ENCODE measurements at regions not wholly inside any gene's neighbourhood (a gene's known extent, or its start where the extent isn't known, plus 50 kb on each side); places are given as distances from the start of the nearest gene placed in this dataset.
A peak's percentile ranks its signal among the peaks of the same experiment; 100 is the strongest.

GRCh38 chr4:92136434-92136833, 167.3 kb upstream of the GRID2 start:
- 86 to 93% (median 91%) methylated on average over 3 of the region's 3 CpGs for WGBS, 4 donors
- no peak for TF ChIP-seq CTCF (IDR thresholded peaks at IDR 0.05)
- no peak for TF ChIP-seq POLR2A (IDR thresholded peaks at IDR 0.05)
- no peak overlapping the region for H3K4me3 ChIP-seq
- ATAC-seq (no peak), DNase-seq (no peak)
- no peak overlapping the region for H3K27ac ChIP-seq
- H3K36me3 ChIP-seq = no peaks in the 10 kb centered on the region
- peaks cover 0 to 40% (median 10%) of the 10 kb centered on the region in 12 donors for H3K9me3 ChIP-seq
- H3K4me1 ChIP-seq = no peaks in the 10 kb centered on the region
- intact Hi-C loops (cut with DNase I) = no loop called here
- H3K27me3 ChIP-seq = no peaks in the 10 kb centered on the region

DNA sequence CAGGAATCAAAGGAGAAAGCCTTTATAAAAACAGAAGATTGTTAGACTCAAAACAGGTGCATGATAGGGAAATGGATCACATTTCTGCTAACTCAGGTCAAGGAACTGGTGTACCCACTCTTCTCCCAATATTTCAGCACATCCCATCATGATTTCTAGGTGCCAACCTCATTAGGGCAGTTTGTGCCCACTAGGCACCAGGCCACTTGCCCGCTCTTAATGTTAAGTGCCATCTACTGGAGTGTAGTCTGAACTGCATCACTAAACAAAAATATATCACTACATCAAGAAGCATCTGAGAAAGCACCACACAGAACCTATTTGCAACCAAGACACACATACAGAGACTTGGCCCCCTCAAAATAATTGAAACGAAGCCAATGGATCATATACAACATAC, 140.4 kb upstream of the GRID2 start:
- Histone ChIP-seq H3K27me3 (no peaks in the 10 kb centered on the region), H3K27ac (no peak overlapping the region), H3K36me3 (no peaks in the 10 kb centered on the region), H3K9me3 (peaks cover 0 to 21% (median 8%) of the 10 kb centered on the region in 12 donors), H3K4me3 (no peak overlapping the region), H3K4me1 (no peaks in the 10 kb centered on the region)
- WGBS, 4 donors = 72 to 78% (median 75%) methylated on average over 2 of the region's 2 CpGs
- no peak for DNase-seq
- intact Hi-C loops (cut with DNase I) = no loop called here
- no peak for ATAC-seq
- peak in 1 of 12 donors; percentile 8 for TF ChIP-seq CTCF (IDR thresholded peaks at IDR 0.05)
- TF ChIP-seq POLR2A (IDR thresholded peaks at IDR 0.05) = no peak

GRCh38 chr4:92170340-92170739, 133.4 kb upstream of the GRID2 start:
- WGBS, 4 donors = 48 to 60% (median 53%) methylated on average over 2 of the region's 2 CpGs
- no peak for DNase-seq
- no peaks in the 10 kb centered on the region for H3K27me3 ChIP-seq
- peaks cover 0 to 13% (median 0%) of the 10 kb centered on the region in 12 donors for H3K9me3 ChIP-seq
- no peak overlapping the region for H3K4me3 ChIP-seq
- H3K36me3 ChIP-seq = no peaks in the 10 kb centered on the region
- no peaks in the 10 kb centered on the region for H3K4me1 ChIP-seq
- TF ChIP-seq CTCF (IDR thresholded peaks at IDR 0.05) (no peak), POLR2A (IDR thresholded peaks at IDR 0.05) (no peak)
- no peak overlapping the region for H3K27ac ChIP-seq
- no peak for ATAC-seq
- intact Hi-C loops (cut with DNase I) = loop anchor here in 1 of 10 donors (5.0 kb wide), 1 partner anchor 217 kb away; no protein-coding TSS in a partner anchor

DNA sequence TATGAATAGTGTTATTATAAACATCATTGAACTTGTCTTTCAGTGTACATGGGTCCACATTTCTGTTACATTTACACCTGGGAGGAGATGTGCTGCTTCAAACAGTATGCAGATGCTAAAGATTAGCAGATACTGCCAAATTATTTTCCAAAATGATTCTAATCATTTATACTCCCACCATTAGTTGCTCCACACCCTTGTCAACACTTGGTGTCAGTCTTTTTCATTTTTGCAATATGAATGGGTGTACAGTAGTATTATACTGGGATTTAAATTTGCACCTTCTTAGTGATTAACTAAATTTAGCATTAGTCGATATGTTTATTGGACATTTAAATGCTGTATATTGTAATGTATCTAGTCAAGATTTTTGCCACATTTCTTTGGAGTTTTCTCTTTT, 131.6 kb upstream of the GRID2 start:
- 87 to 95% (median 92%) methylated on average over 1 of the region's 1 CpG for WGBS, 4 donors
- H3K9me3 ChIP-seq = peaks cover 0 to 7% (median 0%) of the 10 kb centered on the region in 12 donors

More for the DNA sequence above, 131.6 kb upstream of the GRID2 start:
- intact Hi-C loops (cut with DNase I) = loop anchor here in 1 of 10 donors (5.0 kb wide), 1 partner anchor 215 kb away; no protein-coding TSS in a partner anchor
- TF ChIP-seq CTCF (IDR thresholded peaks at IDR 0.05) (no peak), POLR2A (IDR thresholded peaks at IDR 0.05) (no peak)
- ATAC-seq = no peak
- no peaks in the 10 kb centered on the region for H3K4me1 ChIP-seq
- H3K27me3 ChIP-seq = no peaks in the 10 kb centered on the region
- H3K36me3 ChIP-seq = no peaks in the 10 kb centered on the region
- H3K4me3 ChIP-seq = no peak overlapping the region
- H3K27ac ChIP-seq = no peak overlapping the region
- no peak for DNase-seq

All from heart left ventricle (tissue), 16 donors.